NCI-H1105 treated with DMSO at 0.1 percent for 48 hours (cell line): ENCODE measurements at regions not wholly inside any gene's neighbourhood (a gene's known extent, or its start where the extent isn't known, plus 50 kb on each side); places are given as distances from the start of the nearest gene placed in this dataset.
A peak's percentile ranks its signal among the peaks of the same experiment; 100 is the strongest.

Experiments
- DNase-seq: peaks from one replicate; lab custom pipeline; 2025; lab: John Stamatoyannopoulos, UW

GRCh38 chr13:26941345-26942174, 181.0 kb upstream of the GPR12 start:
- no peak for DNase-seq

GRCh38 chr13:26934096-26934495, 173.5 kb upstream of the GPR12 start:
- DNase-seq: no peak

GRCh38 chr13:26932465-26932864, 171.9 kb upstream of the GPR12 start:
- no peak for DNase-seq

- peak; percentile 44 for DNase-seq
Observed at GRCh38 chr13:26929971-26930730, 169.6 kb upstream of the GPR12 start.

- DNase-seq: no peak
Observed at GRCh38 chr13:26927511-26927910, 166.9 kb upstream of the GPR12 start.

- no peak for DNase-seq
Observed at GRCh38 chr13:26926371-26926770, 165.8 kb upstream of the GPR12 start.

GRCh38 chr13:26923824-26924605, 163.4 kb upstream of the GPR12 start:
- DNase-seq: no peak

- no peak for DNase-seq
Observed at GRCh38 chr13:26921918-26922317, 161.3 kb upstream of the GPR12 start.

GRCh38 chr13:26920614-26921355, 160.2 kb upstream of the GPR12 start:
- no peak for DNase-seq

- no peak for DNase-seq
Observed at GRCh38 chr13:26919732-26920131, 159.1 kb upstream of the GPR12 start.

- DNase-seq: no peak
Observed at GRCh38 chr13:26919311-26919710, 158.7 kb upstream of the GPR12 start.

GRCh38 chr13:26914624-26915023, 154.0 kb upstream of the GPR12 start:
- peak; percentile 27 for DNase-seq

- no peak for DNase-seq
Observed at GRCh38 chr13:26914148-26914547, 153.6 kb upstream of the GPR12 start.

GRCh38 chr13:26910754-26911465, 150.3 kb upstream of the GPR12 start:
- DNase-seq: no peak

- DNase-seq: no peak
Observed at GRCh38 chr13:26909477-26909876, 148.9 kb upstream of the GPR12 start.

- DNase-seq: no peak
Observed at GRCh38 chr13:26908126-26908525, 147.5 kb upstream of the GPR12 start.

- DNase-seq: no peak
Observed at GRCh38 chr13:26899202-26899601, 138.6 kb upstream of the GPR12 start.

GRCh38 chr13:26897706-26898550, 137.3 kb upstream of the GPR12 start:
- no peak for DNase-seq

GRCh38 chr13:26896986-26897668, 136.5 kb upstream of the GPR12 start:
- DNase-seq: no peak
